GM18511 (cell line): ENCODE measurements at regions not wholly inside any gene's neighbourhood (a gene's known extent, or its start where the extent isn't known, plus 50 kb on each side); places are given as distances from the start of the nearest gene placed in this dataset.

Experiments used
- ATAC-seq: cut with Tn5 transposase; IDR thresholded peaks from one replicate; pipeline ENCODE4 v1.9.1; 2021; ENCODE audit warnings: mild to moderate bottlenecking, moderate library complexity; ENCODE audit not compliant: unreplicated experiment

DNA sequence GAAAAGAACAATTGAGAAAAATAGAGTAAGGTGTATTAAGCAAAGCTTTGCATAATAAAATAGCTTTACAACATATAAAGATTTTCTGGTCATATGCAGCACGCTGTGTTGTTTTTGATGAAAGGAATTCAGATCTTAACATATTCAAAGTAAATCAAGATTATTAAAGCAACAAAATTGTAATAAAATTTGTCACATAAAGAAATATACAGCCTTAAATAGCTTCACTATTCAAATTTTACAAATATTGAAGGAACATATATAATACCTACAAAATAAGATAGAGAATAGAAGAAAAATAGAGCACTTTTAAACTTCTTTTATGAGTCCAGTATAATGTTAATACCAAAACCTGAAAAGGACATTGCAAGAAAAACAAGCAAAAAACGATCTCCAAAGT lies 749.1 kb upstream of the POT1 start:
- ATAC-seq: no peak

DNA sequence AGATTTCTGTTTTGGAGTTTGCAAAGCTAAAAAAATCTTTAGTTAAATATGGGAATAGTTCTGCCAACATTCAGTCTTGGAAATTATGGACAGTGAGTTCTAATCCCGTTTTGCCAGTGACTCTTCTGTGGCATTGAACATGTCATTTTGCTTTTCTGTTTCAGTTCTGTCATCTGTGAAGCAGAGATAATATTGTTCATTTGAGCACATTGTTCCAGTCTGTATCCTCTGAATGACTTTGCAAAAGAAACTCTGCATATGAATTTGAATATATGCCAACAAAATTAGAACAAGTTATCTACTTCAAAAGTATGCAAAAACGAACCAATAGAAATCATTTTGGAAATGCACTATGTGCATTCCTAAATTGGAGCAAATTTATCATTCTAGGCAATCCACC lies 746.0 kb upstream of the POT1 start:
- ATAC-seq: no peak

DNA sequence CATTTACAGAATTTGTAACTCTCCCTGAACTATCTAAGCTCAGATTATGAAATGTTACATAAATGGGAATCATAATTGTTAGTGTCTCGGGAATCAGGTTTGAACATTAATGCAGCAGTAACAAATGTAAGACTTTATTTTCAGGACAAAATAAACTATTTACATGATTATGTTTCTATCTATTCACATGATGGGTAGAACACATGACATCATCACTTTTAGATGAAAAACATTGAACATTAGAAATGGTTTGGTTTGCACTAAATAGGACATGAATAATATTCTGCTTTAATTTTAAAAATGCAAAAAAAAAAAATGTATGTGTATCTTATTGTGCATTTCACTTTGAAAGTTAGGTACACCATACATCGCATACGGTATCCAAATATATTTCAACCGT lies 745.5 kb upstream of the POT1 start:
- no peak for ATAC-seq

DNA sequence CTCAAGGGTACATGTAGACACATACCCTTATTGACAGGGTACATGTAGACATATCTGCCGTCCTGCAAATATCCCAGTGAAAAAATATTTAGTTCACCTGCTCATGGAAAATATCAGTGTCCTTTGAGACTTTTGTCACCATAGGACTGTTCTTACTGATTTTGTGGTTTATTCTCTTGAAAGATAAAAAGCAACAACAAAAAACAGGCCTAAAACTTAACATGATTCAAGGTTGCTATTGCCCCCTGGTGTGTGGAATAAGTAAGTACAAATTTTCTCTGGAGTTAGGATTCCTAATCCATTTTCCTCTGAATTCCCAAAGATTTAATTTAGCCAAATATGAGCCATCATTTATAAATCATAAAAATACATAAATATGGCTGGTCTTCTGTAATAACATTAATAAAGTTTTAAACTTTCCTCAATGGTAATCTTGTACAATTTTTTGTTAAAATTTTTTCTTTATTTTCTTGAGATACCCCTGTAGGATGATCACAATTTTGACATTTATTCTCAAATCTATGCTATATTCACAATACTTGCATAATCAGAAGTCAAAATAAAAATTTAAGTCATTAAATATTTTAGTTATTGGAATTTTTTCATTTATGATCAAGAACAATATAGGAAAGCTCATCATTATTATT lies 741.4 kb upstream of the POT1 start:
- peak; percentile 52 for ATAC-seq

DNA sequence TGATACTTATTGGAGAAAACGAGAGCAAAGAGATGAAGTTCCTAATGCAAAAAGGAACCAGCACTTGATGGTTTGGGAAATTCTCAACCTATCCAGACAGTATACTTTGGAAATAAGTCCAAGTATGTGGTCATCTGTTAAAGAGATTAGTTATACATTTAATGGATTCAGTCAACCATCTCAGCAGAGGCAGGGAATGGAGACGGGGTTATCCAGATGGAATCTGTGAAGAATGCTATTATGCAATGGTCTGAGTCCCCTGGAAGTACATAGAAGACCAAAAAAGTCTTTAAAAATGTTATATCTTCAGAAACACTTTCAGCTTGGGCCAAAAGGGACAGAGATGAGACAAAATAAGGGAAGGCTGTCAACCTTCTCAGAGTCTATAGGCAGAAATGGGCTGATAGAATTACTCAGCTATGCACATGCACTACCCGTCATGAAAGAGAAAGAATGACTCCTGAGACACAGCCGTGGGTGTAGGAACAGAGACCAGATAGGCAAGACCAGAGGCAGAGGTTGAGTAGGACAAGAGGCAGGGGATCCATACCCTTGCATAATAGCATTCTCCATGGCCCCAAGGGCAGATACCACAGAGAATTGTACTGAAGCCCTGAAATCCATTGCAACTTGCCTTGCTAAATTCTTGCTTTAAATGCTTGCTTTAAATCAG lies 738.8 kb upstream of the POT1 start:
- ATAC-seq: no peak

DNA sequence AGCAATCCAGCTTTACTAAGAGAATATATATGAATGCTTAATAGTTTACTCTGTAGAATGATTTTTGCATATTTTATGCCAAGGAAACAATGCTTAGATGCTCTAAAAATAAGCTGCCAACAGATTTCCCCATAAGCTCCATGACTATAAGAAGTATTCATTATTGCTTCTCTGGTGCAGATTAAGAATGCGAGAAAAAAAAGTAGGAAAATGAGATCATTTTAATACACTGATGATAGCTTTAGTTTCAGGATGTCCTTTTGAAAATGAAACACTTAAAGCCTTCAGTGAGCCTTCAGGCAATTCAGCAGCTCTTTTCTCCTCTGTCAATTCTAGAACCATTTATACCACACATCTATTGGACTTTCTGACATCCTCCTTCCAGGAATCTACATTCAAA lies 735.0 kb upstream of the POT1 start:
- ATAC-seq: no peak

DNA sequence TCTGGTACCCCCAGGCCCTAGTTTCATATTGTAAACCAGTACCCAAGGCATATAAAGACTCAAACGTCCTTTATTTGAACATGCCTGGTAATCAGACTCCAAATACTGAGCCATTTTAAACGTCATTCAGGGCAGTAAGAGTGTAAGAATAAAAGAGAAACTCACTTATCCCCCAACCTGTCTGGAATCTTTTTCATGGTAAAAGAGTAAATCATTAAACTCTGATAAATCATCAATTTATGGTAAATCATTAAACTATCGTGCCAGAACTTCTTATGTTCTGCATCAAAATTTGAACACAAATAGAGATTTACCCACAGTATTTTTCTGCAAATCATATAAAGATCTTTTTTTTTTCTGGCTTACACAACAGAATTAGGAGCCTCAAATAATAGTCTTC lies 734.3 kb upstream of the POT1 start:
- no peak for ATAC-seq

DNA sequence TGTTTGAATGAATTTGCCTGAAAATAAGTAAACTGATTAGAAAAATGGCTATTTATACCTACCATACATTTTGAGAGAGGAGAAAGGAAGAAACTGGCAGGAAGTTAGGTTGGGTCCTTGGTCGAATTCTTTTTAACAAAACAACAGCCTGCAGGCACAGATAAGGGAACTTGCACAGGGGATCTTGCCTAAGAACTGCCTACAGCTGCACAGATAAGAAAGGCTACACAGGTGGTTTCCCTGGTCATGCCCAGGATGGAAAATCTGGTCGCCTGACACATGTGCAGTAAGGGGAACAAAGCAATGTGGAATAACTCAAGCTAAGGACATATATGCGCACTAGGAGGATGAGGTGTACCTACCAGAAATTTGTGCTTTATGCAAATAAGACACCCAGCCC lies 732.1 kb upstream of the POT1 start:
- ATAC-seq: no peak

DNA sequence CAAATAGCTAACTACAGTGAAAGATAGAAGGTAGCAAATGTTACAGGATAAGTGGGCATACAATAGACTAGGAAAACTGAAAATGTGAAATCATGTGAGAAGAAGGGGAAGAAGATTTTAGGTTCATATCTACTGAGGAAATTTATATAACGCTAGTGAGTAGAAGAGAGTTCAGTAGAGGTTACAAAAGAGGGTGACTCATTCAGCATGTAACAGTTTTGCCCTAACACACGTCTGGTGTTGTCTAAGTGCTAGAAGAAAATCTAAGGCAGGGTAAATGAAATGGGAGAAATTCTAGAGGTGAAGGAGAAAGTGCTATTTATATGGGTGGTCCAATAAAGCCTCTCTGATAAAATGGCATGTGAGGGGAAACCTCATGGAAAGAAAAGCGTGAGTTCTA lies 731.4 kb upstream of the POT1 start:
- no peak for ATAC-seq

DNA sequence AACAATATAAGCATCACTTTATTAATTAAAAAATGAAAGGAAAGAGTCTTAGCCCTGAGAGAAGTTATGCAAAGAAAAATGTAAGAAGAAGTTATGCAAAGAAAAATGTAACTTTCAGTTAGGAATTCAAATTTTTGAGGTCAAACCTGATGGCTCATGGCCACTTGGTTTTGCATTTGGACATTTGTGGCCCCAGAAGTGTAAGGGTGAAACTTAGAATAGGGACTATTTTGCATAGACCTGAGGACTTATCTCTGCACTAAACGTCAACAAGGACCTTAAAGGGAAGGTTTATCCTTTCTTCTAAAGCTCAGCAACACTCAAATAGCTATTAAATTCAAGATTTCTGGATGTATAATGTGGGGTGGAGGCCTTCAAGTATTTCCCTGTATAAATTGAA lies 724.5 kb upstream of the POT1 start:
- ATAC-seq: no peak

DNA sequence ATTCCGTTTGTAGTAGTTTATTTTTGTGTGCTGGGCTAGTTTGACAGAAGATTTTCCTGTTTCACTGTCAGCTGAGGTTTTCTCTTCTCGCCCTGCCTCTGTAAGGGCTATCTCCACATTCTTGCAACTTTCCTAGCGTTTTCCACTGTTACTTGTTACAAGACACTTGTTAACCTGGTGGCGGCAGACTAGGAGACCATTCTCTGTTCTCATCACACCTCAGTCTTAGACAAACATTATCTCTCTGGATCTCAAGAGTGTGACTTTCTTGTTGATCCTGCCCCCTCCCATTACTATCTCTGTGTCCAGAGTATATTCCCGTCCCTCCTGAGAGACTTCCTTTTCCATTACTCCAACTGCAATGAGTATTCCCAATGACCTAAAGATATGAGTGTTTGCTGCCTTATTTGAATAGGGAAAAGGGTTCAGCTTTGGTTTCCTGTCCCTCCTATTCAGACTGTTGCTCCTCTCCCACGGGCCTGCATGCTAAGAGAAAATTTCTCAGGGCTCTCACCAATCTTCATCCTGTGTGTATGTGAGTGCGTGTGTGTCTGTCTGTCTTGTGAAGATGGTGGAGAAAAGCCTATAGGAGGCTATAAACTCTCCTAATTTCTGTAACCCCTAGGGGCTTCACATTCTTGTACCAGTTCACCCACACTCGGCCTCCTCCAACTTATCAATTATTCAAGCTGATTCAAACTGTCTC lies 722.4 kb upstream of the POT1 start:
- no peak for ATAC-seq

DNA sequence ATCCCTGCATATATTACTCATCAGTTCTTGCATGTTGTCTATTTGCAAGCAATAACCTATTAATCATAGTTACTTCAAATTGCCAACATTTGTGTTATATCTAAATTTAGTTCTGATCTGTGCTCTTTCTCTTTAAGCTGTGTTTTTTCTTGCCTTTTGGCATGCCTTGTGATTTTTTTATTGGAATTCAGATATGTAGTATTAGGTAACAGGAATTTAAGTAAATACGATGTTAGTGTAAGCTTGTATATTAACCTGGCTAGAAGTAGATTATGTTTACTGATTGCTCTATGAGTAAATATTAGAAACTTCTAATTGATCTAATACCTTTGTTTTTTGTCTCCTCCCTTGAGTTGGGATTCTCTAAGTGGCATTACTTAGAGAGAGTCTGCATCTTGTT lies 718.9 kb upstream of the POT1 start:
- no peak for ATAC-seq

DNA sequence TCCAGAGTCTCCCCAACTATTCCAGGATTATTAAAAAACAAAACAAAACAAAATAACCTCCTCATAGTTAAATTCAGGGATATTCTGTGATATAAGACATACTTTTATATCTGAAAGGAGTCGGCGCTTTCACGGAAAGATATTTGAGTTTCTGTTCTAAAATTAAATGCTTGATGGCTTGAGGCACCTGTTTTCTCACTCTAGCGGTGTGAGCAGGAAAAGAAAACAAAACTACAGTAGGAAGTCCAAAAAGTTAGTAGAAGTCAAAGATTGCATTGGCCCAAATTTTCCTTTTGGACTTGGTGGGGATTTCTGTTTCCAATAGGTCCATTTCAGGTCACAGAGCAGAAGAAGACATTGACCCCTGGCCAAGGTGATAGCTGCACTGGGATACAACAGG lies 716.1 kb upstream of the POT1 start:
- ATAC-seq: no peak

DNA sequence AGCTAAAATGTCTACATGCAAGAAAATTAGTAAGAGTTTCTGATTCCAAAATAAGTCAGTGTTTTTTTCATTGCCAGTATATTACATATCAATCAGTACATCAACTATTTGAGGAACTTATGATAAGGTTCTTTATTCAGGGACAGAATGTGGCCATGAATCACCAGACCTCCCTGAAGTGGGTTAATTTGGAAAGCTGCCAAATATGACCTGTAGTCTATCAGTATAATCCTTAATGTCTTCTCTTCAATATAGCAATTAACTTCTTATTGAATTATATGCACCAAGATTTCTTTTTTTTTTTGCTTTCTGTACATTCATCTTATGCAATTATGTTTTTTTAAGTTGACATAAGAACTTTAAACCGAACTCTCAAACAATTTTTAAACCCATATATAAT lies 714.5 kb upstream of the POT1 start:
- ATAC-seq: no peak

DNA sequence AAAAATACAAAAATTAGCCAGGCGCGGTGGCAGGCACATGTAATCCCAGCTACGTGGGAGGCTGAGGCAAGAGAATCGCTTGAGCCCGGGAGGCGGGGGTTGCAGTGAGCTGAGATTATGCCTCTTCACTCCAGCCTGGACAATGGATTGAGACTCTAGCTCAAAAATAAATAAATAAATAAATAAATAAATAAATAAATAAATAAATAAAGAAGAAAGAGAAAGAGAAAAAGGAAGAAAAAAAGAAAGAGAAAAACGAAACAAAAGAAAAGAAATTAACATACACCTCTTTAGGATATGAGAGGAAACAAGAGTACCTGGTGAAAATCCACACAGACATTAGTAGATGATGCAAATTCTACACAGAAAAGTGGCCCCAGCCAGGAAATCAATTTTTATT lies 713.7 kb upstream of the POT1 start:
- no peak for ATAC-seq

DNA sequence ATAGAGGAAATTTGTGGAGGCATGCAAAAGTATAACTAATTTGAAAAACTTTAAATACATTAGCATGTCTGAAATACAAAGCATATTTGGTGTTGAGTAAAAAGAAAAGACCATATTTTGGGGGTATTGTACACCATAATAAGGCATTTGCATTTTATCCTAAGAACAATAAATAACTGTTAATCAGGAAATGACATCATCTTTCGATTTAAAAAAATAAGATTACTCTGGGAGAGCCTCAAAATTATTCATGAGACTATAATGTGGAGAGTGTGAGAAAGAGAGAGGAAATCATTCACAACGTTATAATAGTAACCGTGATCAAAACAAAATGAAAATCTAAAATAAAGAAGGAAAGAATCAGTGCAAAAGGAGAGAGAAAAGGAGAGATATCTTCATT lies 712.3 kb upstream of the POT1 start:
- no peak for ATAC-seq

DNA sequence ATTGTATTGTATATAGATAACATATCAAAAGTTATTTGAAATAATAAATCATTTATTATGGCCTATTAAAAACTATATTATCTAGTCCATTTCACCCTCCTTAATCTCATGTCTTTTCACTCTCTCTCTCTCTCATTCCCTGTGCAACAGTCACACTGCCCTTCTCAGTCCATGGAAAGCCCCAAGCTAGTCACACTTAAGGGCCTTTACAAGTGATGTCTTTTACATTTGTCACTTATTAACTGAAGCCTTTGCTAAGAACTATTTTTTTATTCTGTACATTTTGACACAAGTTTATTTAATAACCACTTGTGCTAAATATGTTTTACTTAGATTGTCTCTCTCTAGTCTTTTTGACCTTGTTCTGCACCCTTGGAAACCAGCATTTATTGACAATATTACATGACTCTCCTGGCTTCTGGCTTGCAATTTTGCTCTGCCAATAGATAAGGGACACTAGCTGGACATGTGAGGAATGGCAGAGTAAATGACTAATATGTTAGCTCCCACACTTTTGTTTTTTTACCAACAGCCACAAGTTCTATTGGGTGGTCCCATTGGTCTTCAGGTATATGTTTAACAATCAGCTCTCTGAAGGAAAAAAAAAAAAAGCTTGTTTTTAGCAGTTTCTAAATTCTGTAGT lies 706.8 kb upstream of the POT1 start:
- ATAC-seq: no peak

DNA sequence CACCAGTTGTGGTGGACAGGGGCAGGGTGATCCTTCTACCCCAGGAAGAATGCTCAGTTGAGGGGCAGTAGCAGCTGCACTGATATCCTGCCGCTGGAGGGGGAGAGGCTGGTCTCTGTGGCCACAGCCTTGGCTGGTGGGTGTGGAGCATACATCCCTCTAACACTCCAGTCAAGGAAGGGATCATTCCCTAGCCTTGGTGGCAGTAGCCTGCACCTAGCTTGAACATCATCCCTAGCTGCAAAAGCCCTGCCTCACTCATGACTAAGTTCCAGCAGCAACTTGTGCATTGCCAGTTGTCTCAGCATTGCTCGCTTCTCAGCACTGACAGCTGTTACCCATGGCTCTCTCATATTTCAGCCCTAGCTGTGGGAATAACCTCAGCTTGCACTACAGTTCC lies 688.9 kb upstream of the POT1 start:
- no peak for ATAC-seq

DNA sequence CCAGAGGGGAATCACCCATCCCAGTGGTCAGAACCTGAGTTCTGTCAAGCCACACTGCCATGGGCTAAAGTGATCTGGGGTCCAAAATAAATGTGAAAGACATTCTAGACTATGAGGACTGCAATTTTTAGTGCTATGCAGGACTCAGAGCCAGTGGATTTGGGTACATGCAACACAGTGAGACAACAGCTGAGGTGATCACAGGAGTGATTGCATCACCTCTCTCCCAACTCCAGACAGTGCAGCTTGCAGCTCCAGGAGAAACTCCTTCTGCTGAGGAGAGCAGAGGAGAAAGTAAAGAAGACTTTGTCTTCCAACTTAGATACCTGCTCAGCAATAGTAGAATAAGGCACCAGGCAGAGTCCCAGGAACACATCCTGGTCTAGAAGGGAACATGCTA lies 682.0 kb upstream of the POT1 start:
- ATAC-seq: no peak

DNA sequence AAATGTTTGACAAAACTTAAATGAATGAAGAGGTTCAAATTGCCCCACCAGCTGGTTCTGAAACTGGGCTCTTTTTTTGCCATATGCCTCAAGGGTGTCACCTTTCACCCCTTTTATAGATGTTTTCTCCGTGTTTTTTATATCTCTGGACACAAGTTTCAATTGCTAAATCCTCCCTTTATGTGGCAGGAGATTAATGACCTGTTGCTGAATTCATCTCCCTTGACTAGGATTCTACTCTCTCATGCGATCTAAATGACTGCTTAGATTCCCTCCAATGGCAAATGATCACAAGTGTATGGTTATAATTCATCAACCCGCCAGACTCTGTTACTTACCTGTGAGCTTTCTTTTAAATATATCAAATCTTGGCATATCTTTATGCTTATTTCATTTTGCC lies 677.0 kb upstream of the POT1 start:
- ATAC-seq: no peak

DNA sequence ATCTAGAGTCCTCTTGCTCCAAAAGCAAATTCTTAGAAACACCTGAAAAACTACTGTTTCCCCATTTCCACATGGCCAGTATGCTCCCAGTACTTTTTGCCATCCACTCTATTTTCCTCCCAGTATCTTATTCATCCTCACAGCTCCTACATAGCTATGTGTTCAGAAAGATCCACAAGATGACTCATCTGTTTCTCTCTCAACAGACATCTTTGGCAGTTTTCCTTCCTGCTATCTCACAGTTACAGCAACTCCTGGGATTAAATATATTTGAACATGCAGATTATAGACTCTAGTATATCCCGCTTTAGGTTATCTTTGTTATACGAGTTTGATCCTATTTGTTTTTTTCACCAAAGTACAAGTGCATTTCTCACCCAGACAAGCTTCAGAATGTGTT lies 675.6 kb upstream of the POT1 start:
- ATAC-seq: no peak

DNA sequence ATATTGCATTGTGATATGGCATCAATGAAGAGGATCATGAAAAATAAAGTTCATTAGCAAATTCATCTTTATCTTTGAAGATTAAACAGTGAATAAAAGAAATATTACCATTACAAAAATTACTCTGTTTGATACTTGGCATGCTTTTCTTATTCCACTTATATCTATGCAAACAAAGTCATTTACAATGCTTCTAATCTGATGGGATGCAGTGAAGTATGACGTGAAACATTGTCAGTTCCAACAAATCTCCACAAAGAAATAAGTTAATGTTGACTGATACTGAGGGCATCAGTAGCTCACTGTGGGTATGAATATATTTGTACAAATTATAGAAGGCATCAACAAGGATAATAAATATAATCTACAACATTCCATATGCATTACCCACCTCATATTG lies 672.8 kb upstream of the POT1 start:
- no peak for ATAC-seq
